Caco-2 (cell line): ENCODE measurements at regions not wholly inside any gene's neighbourhood (a gene's known extent, or its start where the extent isn't known, plus 50 kb on each side); places are given as distances from the start of the nearest gene placed in this dataset.

ENCODE experiments used
- BruUV-seq: library from RNA; stranded (reverse); fragments of 400-500 nt; replicated peaks from 2 replicates; lab custom pipeline; 2021; lab: Mats Ljungman, UMichigan
- CTCF ChIA-PET: fragments of 300-600 bp; sonication (Branson Sonifier 250); formaldehyde crosslinking; loops from one replicate; lab custom pipeline; 2022; ENCODE audit warnings: antibody characterized with exemption; lab: Charles Lee
- POLR2A ChIA-PET: fragments of 300-600 bp; sonication (Branson Sonifier 250); formaldehyde crosslinking; loops from one replicate; lab custom pipeline; 2022; ENCODE audit warnings: antibody characterized with exemption; lab: Charles Lee
- DNase-seq, 2 experiments: peaks; one replicate each; pipeline versions ENCODE4 v3.0.0 to v3.0.0-alpha.2; 2020 to 2022
- H3K27me3 ChIP-seq: replicated peaks from 2 replicates; pipeline ENCODE4 v1.6.0; 2011; ENCODE audit warnings: low read length; ENCODE audit not compliant: control insufficient read depth, insufficient read depth
- H3K36me3 ChIP-seq: 2 replicates; pipeline ENCODE4 v1.5.1; 2011; ENCODE audit warnings: low read length; ENCODE audit not compliant: control insufficient read depth, insufficient read depth
- H3K4me1 ChIP-seq: fragments of 250-450 bp; sonication (Bioruptor Pico); 2 replicates; pipeline ENCODE4 v1.5.1; 2020; ENCODE audit warnings: mild to moderate bottlenecking
- H3K4me3 ChIP-seq: 2 replicates; pipeline ENCODE4 v1.5.1; 2011; ENCODE audit warnings: low read depth, mild to moderate bottlenecking, control low read depth, low read length
- H3K9me3 ChIP-seq: fragments of 250-450 bp; sonication (Bioruptor Pico); 2 replicates; pipeline ENCODE4 v1.5.1; 2020; ENCODE audit warnings: mild to moderate bottlenecking, moderate library complexity
- H3K27ac Mint-ChIP-seq: one replicate; pipeline ENCODE4 v1.8.0; 2022; ENCODE audit warnings: mixed read lengths; ENCODE audit not compliant: unreplicated experiment
- H3K27me3 Mint-ChIP-seq: one replicate; pipeline ENCODE4 v1.8.0; 2022; ENCODE audit warnings: mixed read lengths; ENCODE audit not compliant: insufficient read depth, unreplicated experiment
- H3K36me3 Mint-ChIP-seq: one replicate; pipeline ENCODE4 v1.8.0; 2022; ENCODE audit warnings: mild to moderate bottlenecking, mixed read lengths; ENCODE audit not compliant: insufficient read depth, unreplicated experiment
- H3K4me1 Mint-ChIP-seq: one replicate; pipeline ENCODE4 v1.8.0; 2022; ENCODE audit warnings: low read depth, mixed read lengths; ENCODE audit not compliant: unreplicated experiment
- H3K4me3 Mint-ChIP-seq: one replicate; pipeline ENCODE4 v1.8.0; 2022; ENCODE audit warnings: mild to moderate bottlenecking, moderate library complexity, mixed read lengths; ENCODE audit not compliant: unreplicated experiment
- H3K9me3 Mint-ChIP-seq: one replicate; pipeline ENCODE4 v1.8.0; 2022; ENCODE audit warnings: mixed read lengths; ENCODE audit not compliant: unreplicated experiment
- intact Hi-C: fragments of 100-400 bp; cut with micrococcal nuclease; formaldehyde crosslinking; loops from one replicate; pipeline ENCODE4 v1.10.0; 2022; ENCODE audit not compliant: unreplicated experiment
- TF ChIP-seq, protein P1 (sequence below), 2 experiments: fragments of 200-600 bp in 1 of 2; IDR thresholded peaks; 1 replicate in 1 of 2; 2 replicates in 1 of 2; pipeline versions ENCODE4 v1.5.1 to v1.8.0; 2011 to 2022; ENCODE audit warnings: antibody characterized with exemption in 1 of 2, control low read depth in 1 of 2, inconsistent platforms in 1 of 2, low read depth in 1 of 2, low read length in 1 of 2, mild to moderate bottlenecking in 1 of 2, moderate library complexity in 1 of 2; ENCODE audit not compliant: insufficient read depth in 1 of 2, severe bottlenecking in 1 of 2, unreplicated experiment in 1 of 2

GRCh38 chr17:55842405-55843158, 91.7 kb downstream of the PCTP start:
- H3K27me3 ChIP-seq = no peaks in the 10 kb centered on the region
- no peaks in the 10 kb centered on the region for H3K4me1 Mint-ChIP-seq
- intact Hi-C loops = loop anchor here (10.0 kb wide), 1 partner anchor 472 kb away; no protein-coding TSS in a partner anchor
- no peak for DNase-seq
- ChIA-PET POLR2A (no interaction called here), CTCF (no interaction called here)
- TF ChIP-seq, protein P1, sequence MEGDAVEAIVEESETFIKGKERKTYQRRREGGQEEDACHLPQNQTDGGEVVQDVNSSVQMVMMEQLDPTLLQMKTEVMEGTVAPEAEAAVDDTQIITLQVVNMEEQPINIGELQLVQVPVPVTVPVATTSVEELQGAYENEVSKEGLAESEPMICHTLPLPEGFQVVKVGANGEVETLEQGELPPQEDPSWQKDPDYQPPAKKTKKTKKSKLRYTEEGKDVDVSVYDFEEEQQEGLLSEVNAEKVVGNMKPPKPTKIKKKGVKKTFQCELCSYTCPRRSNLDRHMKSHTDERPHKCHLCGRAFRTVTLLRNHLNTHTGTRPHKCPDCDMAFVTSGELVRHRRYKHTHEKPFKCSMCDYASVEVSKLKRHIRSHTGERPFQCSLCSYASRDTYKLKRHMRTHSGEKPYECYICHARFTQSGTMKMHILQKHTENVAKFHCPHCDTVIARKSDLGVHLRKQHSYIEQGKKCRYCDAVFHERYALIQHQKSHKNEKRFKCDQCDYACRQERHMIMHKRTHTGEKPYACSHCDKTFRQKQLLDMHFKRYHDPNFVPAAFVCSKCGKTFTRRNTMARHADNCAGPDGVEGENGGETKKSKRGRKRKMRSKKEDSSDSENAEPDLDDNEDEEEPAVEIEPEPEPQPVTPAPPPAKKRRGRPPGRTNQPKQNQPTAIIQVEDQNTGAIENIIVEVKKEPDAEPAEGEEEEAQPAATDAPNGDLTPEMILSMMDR (IDR thresholded peaks at IDR 0.05; ENCODE audit: insufficient read depth in 1 of 2, low read depth in 1 of 2, low read length in 1 of 2, severe bottlenecking in 1 of 2, unreplicated experiment in 1 of 2) = no peak
- H3K36me3 Mint-ChIP-seq = no peaks in the 10 kb centered on the region
- H3K36me3 ChIP-seq = no peaks in the 10 kb centered on the region
- H3K4me1 ChIP-seq = no peaks in the 10 kb centered on the region
- no peak overlapping the region for H3K27ac Mint-ChIP-seq
- peaks cover 13% of the 10 kb centered on the region for H3K27me3 Mint-ChIP-seq
- no TSS peak for BruUV-seq
- H3K9me3 Mint-ChIP-seq = no peaks in the 10 kb centered on the region
- H3K9me3 ChIP-seq = no peaks in the 10 kb centered on the region
- H3K4me3 ChIP-seq = no peak overlapping the region
- no peak overlapping the region for H3K4me3 Mint-ChIP-seq

DNA sequence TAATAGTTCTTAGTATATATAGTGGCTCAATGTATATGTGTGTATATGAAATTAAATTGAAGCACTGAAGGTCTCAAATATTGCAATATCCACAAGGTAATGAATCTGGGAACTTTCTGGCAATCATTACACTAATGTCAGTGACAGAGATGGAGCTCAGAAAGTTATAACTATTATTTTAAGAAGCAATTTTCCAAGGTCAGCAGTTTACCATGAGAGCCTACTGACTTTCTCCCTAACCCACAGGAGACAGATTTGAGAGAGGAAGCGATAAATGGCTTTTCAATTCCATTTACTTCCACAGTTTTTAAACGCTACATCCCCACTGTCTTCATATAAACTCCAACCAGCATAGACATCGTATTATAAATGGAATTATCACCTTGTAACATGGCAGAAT, 92.9 kb downstream of the PCTP start:
- ChIA-PET POLR2A (no interaction called here), CTCF (no interaction called here)
- Histone ChIP-seq H3K4me1 (no peaks in the 10 kb centered on the region), H3K9me3 (no peaks in the 10 kb centered on the region), H3K4me3 (no peak overlapping the region), H3K27me3 (no peaks in the 10 kb centered on the region), H3K36me3 (no peaks in the 10 kb centered on the region)
- peaks cover 9% of the 10 kb centered on the region for H3K27me3 Mint-ChIP-seq
- TF ChIP-seq, protein P1 (IDR thresholded peaks at IDR 0.05; ENCODE audit: insufficient read depth in 1 of 2, low read depth in 1 of 2, low read length in 1 of 2, severe bottlenecking in 1 of 2, unreplicated experiment in 1 of 2) = no peak
- H3K4me1 Mint-ChIP-seq = no peaks in the 10 kb centered on the region
- BruUV-seq = no TSS peak
- intact Hi-C loops = loop anchor here (10.0 kb wide), 1 partner anchor 471 kb away; no protein-coding TSS in a partner anchor
- no peaks in the 10 kb centered on the region for H3K36me3 Mint-ChIP-seq
- no peaks in the 10 kb centered on the region for H3K9me3 Mint-ChIP-seq
- H3K4me3 Mint-ChIP-seq = no peak overlapping the region
- no peak overlapping the region for H3K27ac Mint-ChIP-seq
- DNase-seq = no peak

DNA sequence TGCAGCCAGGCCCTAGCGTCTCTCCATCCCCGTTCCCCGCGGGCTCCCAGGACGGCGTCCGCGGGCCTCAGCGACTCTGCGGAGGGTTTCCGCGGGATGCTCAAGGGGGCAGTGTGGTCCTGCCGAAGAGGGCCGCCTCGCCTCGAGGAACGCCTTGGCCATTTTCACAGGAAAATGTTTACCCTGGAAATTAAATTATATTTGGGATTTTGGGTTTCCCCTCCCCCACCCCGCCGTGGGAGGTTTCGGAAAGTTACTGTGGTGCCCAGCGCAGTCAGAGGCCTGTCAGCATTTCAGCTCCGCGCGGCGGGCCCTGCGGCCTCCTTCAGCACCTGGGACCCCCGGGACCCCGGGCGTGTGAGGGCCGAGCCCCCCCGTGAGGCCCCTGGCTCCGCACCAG, 94.5 kb downstream of the PCTP start:
- Mint-ChIP-seq H3K27me3 (peaks cover 9% of the 10 kb centered on the region), H3K27ac (no peak overlapping the region), H3K4me3 (no peak overlapping the region), H3K36me3 (no peaks in the 10 kb centered on the region), H3K9me3 (no peaks in the 10 kb centered on the region), H3K4me1 (no peaks in the 10 kb centered on the region)
- DNase-seq = no peak
- no peaks in the 10 kb centered on the region for H3K4me1 ChIP-seq
- H3K36me3 ChIP-seq = no peaks in the 10 kb centered on the region
- ChIA-PET POLR2A (no interaction called here), CTCF (no interaction called here)
- intact Hi-C loops = loop anchor here (10.0 kb wide), 1 partner anchor 469 kb away; no protein-coding TSS in a partner anchor
- H3K9me3 ChIP-seq = no peaks in the 10 kb centered on the region
- TF ChIP-seq, protein P1 (IDR thresholded peaks at IDR 0.05; ENCODE audit: insufficient read depth in 1 of 2, low read depth in 1 of 2, low read length in 1 of 2, severe bottlenecking in 1 of 2, unreplicated experiment in 1 of 2) = no peak
- BruUV-seq = no TSS peak
- H3K4me3 ChIP-seq = no peak overlapping the region
- H3K27me3 ChIP-seq = no peaks in the 10 kb centered on the region
